Thyroid gland (tissue), 4 donors: ENCODE measurements at regions not wholly inside any gene's neighbourhood (a gene's known extent, or its start where the extent isn't known, plus 50 kb on each side); places are given as distances from the start of the nearest gene placed in this dataset.

Experiments used
- CTCF ChIP-seq, 6 experiments: fragments of 200-600 bp in 3 of 6; fragments of 450-650 bp in 3 of 6; sonication (generic) in 3 of 6; IDR thresholded peaks; one replicate each; pipeline ENCODE4 v1.5.1; 2016 to 2019; ENCODE audit warnings: antibody characterized with exemption in 6 of 6, mild to moderate bottlenecking in 2 of 6, inconsistent platforms in 1 of 6, moderate library complexity in 1 of 6
- POLR2A ChIP-seq, 2 donors: fragments of 450-650 bp; IDR thresholded peaks; one replicate each; pipeline ENCODE4 v1.6.1; 2017; ENCODE audit warnings: antibody characterized with exemption in 2 of 2, mild to moderate bottlenecking in 2 of 2, moderate library complexity in 1 of 2

GRCh38 chr4:108535757-108536156 lies 84.6 kb upstream of the RPL34 start:
- TF ChIP-seq CTCF (IDR thresholded peaks at IDR 0.05) (no peak), POLR2A (IDR thresholded peaks at IDR 0.05) (no peak)
